ENCODE measurements at regions not wholly inside any gene's neighbourhood (a gene's known extent, or its start where the extent isn't known, plus 50 kb on each side); places are given as distances from the start of the nearest gene placed in this dataset.

DNA sequence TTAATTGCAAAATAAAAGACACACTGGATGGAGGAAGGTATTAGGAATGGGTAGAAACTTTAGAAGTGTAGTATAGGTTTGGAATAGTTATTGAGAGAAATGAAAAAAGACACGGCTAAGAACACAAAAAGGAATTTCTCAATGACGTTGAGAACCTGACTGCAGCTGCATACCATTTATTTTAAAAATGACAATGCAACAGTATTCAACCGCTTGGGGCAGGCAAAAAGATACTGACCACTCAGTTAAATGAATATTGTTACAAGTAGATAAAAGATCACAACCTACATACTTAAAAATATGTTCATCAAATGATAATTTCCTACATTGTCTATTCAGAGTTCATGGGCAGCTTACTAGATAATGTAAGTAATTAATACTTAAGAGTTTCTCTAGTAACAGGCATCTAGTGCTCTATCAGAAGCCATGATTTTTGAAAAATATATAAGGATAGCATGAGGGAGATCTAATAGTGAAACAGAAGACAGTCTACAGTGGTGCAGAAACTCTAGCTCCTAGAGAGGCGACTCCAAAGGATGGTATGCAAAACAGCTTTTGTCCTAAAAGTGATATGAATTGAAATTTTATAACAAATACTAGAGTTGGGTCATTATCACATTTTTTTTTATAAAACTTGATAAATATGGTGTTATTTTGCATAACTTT, 216.2 kb upstream of the VEGFC start:
- POLR2A ChIA-PET: no interaction called here
- H4K20me1 ChIP-seq (ENCODE audit: insufficient read depth, low read length): no peaks in the 10 kb centered on the region

DNA sequence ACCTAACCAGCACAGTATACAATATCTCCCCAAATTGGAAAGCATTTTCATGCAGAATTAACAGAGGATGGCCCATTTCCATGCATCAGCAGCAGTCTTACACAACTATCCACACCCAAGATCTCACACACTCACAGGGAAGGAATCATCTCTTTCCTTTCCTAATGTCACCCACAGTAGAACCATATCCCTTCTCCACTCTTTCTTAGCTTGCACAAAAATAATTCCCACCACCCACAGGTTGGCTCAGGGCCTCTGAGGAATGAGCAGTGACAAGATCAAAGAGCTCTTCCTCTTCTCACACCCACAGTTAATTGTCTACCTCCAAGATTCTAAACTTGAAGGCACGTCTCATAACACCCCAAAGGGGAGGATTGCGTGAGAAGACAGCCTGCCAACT, 217.7 kb upstream of the VEGFC start:
- CTCF ChIA-PET (ENCODE audit: unreplicated experiment): no interaction called here
- intact Hi-C loops (cut with micrococcal nuclease; ENCODE audit: unreplicated experiment): no loop called here
- Histone ChIP-seq H2AFZ (ENCODE audit: low read length) (no peak overlapping the region), H3K27ac (ENCODE audit: low read depth, low read length, poor library complexity, severe bottlenecking) (no peak overlapping the region), H3K9me2 (ENCODE audit: insufficient read depth, low read length) (no peaks in the 10 kb centered on the region), H4K20me1 (ENCODE audit: insufficient read depth, low read length) (no peaks in the 10 kb centered on the region), H3K4me3 (ENCODE audit: low read depth, low read length, poor library complexity, severe bottlenecking) (no peak overlapping the region), H3K9me3 (ENCODE audit: low read length) (no peaks in the 10 kb centered on the region), H3K79me2 (ENCODE audit: insufficient read depth, low read depth, low read length) (no peaks in the 10 kb centered on the region), H3K36me3 (ENCODE audit: insufficient read depth, low read length) (no peaks in the 10 kb centered on the region), H3K4me1 (ENCODE audit: insufficient read depth, low read length, poor library complexity, severe bottlenecking) (no peaks in the 10 kb centered on the region), H3K4me2 (ENCODE audit: low read length) (no peak overlapping the region)
- no peak for DNase-seq (ENCODE audit: low spot score)
- TF ChIP-seq, protein P1, sequence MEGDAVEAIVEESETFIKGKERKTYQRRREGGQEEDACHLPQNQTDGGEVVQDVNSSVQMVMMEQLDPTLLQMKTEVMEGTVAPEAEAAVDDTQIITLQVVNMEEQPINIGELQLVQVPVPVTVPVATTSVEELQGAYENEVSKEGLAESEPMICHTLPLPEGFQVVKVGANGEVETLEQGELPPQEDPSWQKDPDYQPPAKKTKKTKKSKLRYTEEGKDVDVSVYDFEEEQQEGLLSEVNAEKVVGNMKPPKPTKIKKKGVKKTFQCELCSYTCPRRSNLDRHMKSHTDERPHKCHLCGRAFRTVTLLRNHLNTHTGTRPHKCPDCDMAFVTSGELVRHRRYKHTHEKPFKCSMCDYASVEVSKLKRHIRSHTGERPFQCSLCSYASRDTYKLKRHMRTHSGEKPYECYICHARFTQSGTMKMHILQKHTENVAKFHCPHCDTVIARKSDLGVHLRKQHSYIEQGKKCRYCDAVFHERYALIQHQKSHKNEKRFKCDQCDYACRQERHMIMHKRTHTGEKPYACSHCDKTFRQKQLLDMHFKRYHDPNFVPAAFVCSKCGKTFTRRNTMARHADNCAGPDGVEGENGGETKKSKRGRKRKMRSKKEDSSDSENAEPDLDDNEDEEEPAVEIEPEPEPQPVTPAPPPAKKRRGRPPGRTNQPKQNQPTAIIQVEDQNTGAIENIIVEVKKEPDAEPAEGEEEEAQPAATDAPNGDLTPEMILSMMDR (conservative IDR thresholded peaks at IDR 0.05; ENCODE audit: low read length): no peak
- TF ChIP-seq EZH2phosphoT487 (IDR thresholded peaks at IDR 0.05; ENCODE audit: borderline replicate concordance, low read depth, low read length): no peak
- BruUV-seq (replicated peaks): no TSS peak
- POLR2A ChIA-PET: no interaction called here

More for the DNA sequence above, 216.2 kb upstream of the VEGFC start:
- Histone ChIP-seq H3K9me2 (ENCODE audit: insufficient read depth, low read length) (no peaks in the 10 kb centered on the region), H3K79me2 (ENCODE audit: insufficient read depth, low read depth, low read length) (no peaks in the 10 kb centered on the region), H3K36me3 (ENCODE audit: insufficient read depth, low read length) (no peaks in the 10 kb centered on the region), H3K4me3 (ENCODE audit: low read depth, low read length, poor library complexity, severe bottlenecking) (no peak overlapping the region), H2AFZ (ENCODE audit: low read length) (no peak overlapping the region), H3K27ac (ENCODE audit: low read depth, low read length, poor library complexity, severe bottlenecking) (no peak overlapping the region), H3K4me1 (ENCODE audit: insufficient read depth, low read length, poor library complexity, severe bottlenecking) (no peaks in the 10 kb centered on the region), H3K9me3 (ENCODE audit: low read length) (no peaks in the 10 kb centered on the region), H3K4me2 (ENCODE audit: low read length) (no peak overlapping the region)
- BruUV-seq (replicated peaks): no TSS peak
- DNase-seq (ENCODE audit: low spot score): no peak
- CTCF ChIA-PET (ENCODE audit: unreplicated experiment): no interaction called here
- TF ChIP-seq, protein P1 (conservative IDR thresholded peaks at IDR 0.05; ENCODE audit: low read length): no peak
- no peak for TF ChIP-seq EZH2phosphoT487 (IDR thresholded peaks at IDR 0.05; ENCODE audit: borderline replicate concordance, low read depth, low read length)
- intact Hi-C loops (cut with micrococcal nuclease; ENCODE audit: unreplicated experiment): no loop called here

DNA sequence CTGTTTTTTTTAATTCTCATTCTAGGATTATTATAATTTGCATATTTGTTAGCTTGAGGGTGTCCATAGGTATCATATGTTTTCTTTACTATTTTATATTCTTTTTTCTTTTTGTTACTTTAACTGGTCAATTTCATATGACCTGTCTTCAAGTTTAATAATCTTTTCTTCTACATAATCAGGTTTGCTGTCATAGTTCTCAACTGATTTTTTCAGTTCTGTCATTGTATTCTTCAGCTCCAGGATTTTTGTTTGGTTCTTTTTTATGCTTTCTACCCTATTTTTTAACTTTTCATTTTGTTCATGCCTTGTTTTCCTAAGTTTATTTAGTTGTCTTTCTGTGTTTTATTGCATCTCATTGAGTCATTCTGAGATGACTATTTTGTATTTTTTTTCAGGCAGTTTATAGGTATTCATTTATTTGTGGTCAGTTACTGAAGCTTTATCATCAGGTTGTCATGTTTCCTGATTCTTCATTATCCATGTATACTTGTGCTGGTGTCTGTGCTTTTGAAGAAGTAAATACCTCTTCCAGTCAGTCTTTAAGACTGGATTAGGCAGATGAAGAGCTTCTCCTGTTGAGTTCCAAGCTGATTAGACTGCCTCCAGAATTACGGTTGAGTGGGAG, 220.3 kb upstream of the VEGFC start:
- no peaks in the 10 kb centered on the region for H3K9me3 ChIP-seq (ENCODE audit: low read length)
- no peaks in the 10 kb centered on the region for H3K4me1 ChIP-seq (ENCODE audit: insufficient read depth, low read length, poor library complexity, severe bottlenecking)
- no peak overlapping the region for H2AFZ ChIP-seq (ENCODE audit: low read length)
- CTCF ChIA-PET (ENCODE audit: unreplicated experiment): no interaction called here
- H3K79me2 ChIP-seq (ENCODE audit: insufficient read depth, low read depth, low read length): no peaks in the 10 kb centered on the region
- no peak for DNase-seq (ENCODE audit: low spot score)
- no TSS peak for BruUV-seq (replicated peaks)
- H3K4me2 ChIP-seq (ENCODE audit: low read length): no peak overlapping the region
- H4K20me1 ChIP-seq (ENCODE audit: insufficient read depth, low read length): no peaks in the 10 kb centered on the region
- intact Hi-C loops (cut with micrococcal nuclease; ENCODE audit: unreplicated experiment): no loop called here
- TF ChIP-seq EZH2phosphoT487 (IDR thresholded peaks at IDR 0.05; ENCODE audit: borderline replicate concordance, low read depth, low read length): no peak
- TF ChIP-seq, protein P1 (conservative IDR thresholded peaks at IDR 0.05; ENCODE audit: low read length): no peak
- no peaks in the 10 kb centered on the region for H3K9me2 ChIP-seq (ENCODE audit: insufficient read depth, low read length)
- H3K27ac ChIP-seq (ENCODE audit: low read depth, low read length, poor library complexity, severe bottlenecking): no peak overlapping the region
- no peaks in the 10 kb centered on the region for H3K36me3 ChIP-seq (ENCODE audit: insufficient read depth, low read length)
- H3K4me3 ChIP-seq (ENCODE audit: low read depth, low read length, poor library complexity, severe bottlenecking): no peak overlapping the region
- POLR2A ChIA-PET: interaction anchor here (0.6 to 1.0 kb wide), 4 partner anchors 15 to 360 kb away, joined by 3 to 4 read pairs (median 4); no protein-coding TSS in a partner anchor
